ENCODE measurements at regions not wholly inside any gene's neighbourhood (a gene's known extent, or its start where the extent isn't known, plus 50 kb on each side); places are given as distances from the start of the nearest gene placed in this dataset.

DNA sequence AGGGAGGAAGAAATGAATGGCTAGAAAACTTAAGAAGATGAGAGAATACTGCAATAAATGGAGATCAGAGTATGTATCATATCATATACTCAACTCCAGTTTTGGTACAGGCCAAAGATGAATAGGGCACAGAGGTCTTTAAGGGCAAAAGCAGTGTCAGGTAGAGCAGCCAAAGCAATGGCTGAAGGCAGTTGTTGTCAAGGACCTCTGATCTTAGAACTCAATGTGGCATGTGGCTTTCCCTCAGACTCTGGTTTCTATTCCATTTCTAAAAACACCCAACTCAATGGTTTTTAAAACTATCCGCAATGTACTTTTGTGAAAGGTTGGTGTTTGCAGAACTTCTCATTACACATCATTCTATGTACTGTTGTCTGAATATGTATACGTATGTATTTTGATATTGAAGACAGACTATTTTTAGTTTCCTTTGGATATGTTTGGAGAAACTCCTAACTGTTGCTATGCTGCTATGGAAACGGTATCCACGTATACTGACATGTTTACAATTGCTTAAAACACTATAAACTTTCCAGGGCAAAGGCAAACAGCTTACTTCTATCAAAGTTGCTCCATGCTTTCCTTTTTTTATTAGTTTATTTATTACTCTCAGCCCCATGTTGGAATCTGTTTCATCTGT is 58.1 kb upstream of the PELI1 start:
- TF ChIP-seq, protein P1, sequence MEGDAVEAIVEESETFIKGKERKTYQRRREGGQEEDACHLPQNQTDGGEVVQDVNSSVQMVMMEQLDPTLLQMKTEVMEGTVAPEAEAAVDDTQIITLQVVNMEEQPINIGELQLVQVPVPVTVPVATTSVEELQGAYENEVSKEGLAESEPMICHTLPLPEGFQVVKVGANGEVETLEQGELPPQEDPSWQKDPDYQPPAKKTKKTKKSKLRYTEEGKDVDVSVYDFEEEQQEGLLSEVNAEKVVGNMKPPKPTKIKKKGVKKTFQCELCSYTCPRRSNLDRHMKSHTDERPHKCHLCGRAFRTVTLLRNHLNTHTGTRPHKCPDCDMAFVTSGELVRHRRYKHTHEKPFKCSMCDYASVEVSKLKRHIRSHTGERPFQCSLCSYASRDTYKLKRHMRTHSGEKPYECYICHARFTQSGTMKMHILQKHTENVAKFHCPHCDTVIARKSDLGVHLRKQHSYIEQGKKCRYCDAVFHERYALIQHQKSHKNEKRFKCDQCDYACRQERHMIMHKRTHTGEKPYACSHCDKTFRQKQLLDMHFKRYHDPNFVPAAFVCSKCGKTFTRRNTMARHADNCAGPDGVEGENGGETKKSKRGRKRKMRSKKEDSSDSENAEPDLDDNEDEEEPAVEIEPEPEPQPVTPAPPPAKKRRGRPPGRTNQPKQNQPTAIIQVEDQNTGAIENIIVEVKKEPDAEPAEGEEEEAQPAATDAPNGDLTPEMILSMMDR (IDR thresholded peaks at IDR 0.05; ENCODE audit: insufficient read depth, low read length) = no peak
- no peak for TF ChIP-seq SPI1 (IDR thresholded peaks at IDR 0.05; ENCODE audit: borderline replicate concordance, low read depth)
